Urothelium cell line (cell line): ENCODE measurements at regions not wholly inside any gene's neighbourhood (a gene's known extent, or its start where the extent isn't known, plus 50 kb on each side); places are given as distances from the start of the nearest gene placed in this dataset.
"Not testable (repeated sequence)": the region's sequence is repeated elsewhere in the genome, so short reads cannot be mapped to it uniquely, and the experiment has no call there.

Experiments
- DNase-seq: peaks from one replicate; pipeline ENCODE4 v3.0.0; 2011; ENCODE audit warnings: low spot score, mixed read lengths
- FAIRE-seq: peaks from 2 replicates; lab custom pipeline; 2011; peaks lifted over from hg19 to GRCh38; lab: Jason Lieb, UNC

DNA sequence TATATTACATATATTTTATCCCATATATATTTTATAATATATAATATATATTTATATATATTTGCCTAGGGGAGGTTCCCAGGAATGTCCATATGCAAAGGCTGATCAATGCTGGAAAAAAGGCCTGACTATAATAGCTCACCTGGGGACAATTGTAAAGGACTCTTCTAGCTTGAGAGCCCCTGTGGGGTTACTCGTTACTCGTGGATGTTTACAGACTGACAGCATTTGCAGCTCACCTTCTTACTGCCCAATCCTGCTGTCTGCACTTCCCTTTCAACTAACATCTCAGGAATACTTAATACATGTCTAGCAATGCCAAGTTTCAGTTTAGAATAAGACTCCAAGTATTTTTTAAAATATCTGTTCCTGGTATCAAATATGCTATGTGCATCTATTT is 1365.4 kb upstream of the RAG2 start:
- DNase-seq, result no peak
- no peak for FAIRE-seq

DNA sequence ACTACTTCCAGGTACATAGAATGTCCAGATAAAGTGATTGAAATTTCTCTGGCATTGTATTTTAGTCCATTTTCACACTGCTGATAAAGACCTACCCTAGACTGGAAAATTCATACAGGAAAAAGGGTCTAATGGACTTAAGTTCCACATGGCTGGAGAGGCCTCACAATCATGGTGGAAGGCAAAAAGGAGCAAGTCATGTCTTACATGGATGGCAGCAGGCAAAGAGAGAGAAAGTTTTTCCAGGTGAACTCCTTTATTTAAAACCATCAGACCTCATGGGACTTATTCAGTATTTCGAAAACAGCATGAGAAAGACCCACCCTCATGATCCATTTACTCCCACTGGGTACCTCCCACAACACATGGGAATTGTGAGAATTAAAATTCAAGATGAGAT is 1359.7 kb upstream of the RAG2 start:
- FAIRE-seq, result no peak
- DNase-seq, result no peak

DNA sequence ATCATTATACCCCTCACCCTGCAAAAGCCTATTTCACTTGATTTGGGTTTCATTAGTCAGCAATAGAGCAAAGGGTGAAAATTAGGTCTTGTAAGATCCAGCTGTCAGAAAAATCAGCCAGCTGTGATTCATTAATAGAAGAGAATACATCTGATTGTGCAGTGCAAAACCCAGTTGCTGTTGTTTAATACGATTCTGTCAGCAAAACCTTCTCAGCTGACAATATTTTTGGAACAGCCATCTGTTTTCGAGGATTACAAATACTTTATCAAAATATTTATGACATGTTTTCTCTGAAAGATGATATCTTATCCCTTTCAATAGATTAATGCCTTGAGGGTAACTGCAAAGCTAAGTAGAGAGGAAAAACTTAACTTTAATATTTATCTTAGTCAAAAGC is 1354.0 kb upstream of the RAG2 start:
- DNase-seq, result no peak
- no peak for FAIRE-seq

- FAIRE-seq, result no peak
- DNase-seq, result no peak
Observed at GRCh38 chr11:37948258-37948657, 1350.2 kb upstream of the RAG2 start.

GRCh38 chr11:37947821-37948220 is 1349.8 kb upstream of the RAG2 start:
- FAIRE-seq, result no peak
- no peak for DNase-seq

- DNase-seq (peak; percentile 7), FAIRE-seq (peak; percentile 44)
Observed at GRCh38 chr11:37946155-37946766, 1348.2 kb upstream of the RAG2 start.

DNA sequence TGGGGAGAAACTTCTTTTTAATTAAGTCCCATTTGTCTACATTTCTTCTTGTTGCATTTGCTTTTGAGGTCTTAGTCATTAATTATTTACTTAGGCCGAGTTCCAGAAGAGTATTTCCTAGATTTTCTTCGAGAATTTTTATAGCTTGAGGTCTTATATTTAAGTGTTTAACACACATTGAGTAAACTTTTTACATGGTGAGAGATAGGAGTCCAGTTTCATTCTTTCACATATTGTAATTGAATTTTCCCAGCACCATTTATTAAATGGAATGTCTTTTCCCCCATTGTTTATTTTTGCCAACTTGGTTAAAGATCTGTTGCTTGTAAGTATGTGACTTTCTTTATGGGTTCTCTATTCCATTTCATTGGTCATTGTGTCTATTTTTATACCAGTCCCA is 1344.0 kb upstream of the RAG2 start:
- DNase-seq (no peak), FAIRE-seq (no peak)

DNA sequence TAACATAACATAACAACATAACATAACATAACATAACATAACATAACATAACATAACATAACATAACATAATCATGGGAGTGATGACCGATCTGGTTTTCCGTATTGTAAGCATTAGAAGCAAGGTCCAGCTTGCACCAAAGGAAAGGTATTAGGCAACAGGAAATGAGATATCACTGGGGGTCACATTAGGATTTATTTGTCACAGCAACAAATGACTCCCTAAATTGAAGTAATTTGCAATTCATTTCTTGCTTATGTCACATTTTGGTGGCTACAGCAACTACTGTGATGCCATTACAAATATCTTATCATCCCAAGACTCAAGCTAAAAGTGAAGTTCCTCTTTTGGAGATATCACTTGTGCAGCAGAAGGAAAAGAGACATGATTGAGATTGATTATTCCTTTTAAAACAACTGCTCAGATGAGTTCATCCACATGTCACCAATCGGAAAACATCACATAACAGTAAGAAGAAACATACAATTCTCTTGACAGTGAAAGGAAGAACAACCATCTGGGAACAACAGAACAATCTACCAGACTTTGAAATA is 1331.1 kb upstream of the RAG2 start:
- DNase-seq (no peak), FAIRE-seq (peak; percentile 53)

DNA sequence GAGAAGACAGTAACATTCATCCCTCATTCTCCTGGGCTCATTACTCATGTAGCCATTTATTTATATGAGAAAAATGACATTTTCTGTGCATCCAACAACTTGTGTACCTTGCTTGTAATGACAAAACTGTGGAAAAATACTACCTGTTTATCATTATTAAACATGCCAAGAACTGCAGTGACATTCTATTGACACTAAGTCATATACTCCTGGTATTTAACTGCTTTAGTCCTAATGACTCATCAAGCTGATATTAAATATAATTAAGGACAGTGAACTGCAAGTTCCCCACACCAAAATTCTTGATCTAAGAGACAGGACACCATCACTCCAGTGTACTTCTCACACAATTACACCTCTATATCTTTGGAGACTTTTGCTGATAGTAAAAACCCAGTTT is 1328.7 kb upstream of the RAG2 start:
- FAIRE-seq (no peak), DNase-seq (no peak)

DNA sequence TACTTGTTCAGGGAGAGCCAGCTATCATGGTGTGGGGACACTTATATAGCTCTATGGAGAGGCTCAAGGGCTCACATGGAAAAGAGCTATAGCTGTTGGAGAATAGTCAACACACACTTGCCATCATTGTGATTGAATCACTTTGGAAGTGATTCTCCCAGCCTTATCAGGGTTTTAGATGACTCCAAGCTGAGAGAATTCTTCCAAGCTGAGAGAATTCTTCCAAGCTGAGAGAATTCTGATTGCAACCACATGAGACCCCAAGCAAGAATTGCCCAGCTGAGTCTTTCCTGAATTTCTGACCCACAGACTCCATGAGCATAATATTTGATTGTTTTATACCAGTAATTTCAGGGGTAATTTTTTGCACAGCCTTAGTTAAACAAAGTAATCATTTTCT is 1318.3 kb upstream of the RAG2 start:
- FAIRE-seq, result no peak
- DNase-seq, result no peak

- FAIRE-seq (no peak), DNase-seq (no peak)
Observed at GRCh38 chr11:37914859-37915258, 1316.8 kb upstream of the RAG2 start.

DNA sequence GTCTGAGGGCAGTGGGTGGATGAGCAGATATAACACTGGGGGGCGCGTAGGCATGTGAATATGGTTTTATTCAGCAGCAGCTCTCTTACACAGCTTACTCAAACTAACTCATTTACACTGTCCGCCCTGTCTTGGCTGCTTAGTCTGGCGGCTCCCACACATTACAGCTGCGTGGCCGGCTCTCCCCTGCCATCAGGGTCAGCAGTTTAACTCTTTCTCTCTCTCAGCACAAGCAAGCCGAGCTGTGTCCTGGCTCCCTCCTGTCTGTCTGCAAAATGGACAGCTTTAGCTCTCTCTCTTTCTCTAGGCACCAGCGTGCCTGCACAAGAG is 1310.1 kb upstream of the RAG2 start:
- DNase-seq (no peak), FAIRE-seq (no peak)

GRCh38 chr11:37907436-37908218 is 1309.6 kb upstream of the RAG2 start:
- no peak for FAIRE-seq

GRCh38 chr11:37905707-37906417 is 1307.8 kb upstream of the RAG2 start:
- FAIRE-seq (peak; percentile 96), DNase-seq (peak; percentile 32)

More at GRCh38 chr11:37907436-37908218, 1309.6 kb upstream of the RAG2 start:
- DNase-seq, result peak; percentile 13

DNA sequence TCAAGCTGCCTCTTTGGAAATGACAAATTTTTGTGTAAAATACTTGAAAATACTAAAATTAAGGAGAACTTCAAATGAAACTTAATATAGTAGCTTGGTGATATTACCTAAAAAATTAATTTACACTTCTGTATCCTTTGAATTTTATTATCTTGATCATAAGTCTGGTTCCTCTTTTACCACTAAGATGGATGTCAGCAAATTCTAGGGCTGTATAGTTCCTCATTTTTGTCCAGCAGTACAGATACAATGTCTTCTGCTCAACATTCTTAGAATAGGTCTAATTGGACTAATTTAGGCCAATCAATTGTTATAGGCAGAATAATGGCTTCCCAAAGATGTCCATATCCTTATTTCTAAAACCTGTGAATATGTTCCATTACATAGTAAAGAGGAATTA is 1298.0 kb upstream of the RAG2 start:
- DNase-seq (no peak), FAIRE-seq (no peak)

DNA sequence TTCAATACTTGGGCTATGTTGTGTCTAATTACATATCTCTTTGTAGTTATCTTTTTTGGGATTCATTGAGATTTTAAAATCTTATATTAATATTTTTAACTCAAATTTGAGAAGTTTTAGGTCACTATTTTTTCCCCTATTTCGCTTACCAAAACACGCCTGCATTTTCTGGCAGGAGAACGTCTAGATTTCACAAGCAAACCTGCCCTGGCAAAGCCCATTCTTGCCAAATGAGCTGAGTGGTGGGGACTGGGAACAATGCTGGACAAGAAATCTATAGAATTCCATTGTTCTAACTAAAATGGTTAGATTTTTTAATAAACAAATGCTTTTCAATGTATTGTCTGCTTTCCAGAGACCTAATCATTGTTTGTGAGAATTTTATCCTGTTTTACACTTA is 1283.7 kb upstream of the RAG2 start:
- DNase-seq (no peak), FAIRE-seq (no peak)

GRCh38 chr11:37861671-37862070 is 1263.6 kb upstream of the RAG2 start:
- no peak for FAIRE-seq
- DNase-seq, result no peak

- FAIRE-seq, DNase-seq: not testable (repeated sequence)
Observed at GRCh38 chr11:37858806-37859537, 1260.9 kb upstream of the RAG2 start.

GRCh38 chr11:37858398-37858797 is 1260.4 kb upstream of the RAG2 start:
- FAIRE-seq (no peak), DNase-seq (no peak)

DNA sequence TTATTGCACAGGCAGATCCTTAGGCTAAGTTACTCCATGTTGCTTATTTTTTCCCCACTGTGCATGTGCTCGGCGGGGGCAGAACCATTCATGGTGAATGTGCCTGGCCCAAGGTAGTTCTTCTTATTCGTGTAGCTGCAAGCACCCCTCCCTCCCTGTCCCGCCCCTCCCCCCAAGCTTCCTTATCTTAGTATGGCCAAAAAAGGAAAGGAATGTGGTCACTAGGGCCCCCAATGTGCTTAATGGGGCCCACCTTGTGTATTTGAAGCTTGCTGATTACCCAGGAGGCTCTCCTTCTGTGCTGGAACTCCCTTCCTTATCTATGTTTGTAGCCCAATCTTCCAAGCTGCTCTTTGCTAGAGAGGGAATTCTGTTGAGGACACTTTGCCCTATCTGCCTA is 1259.7 kb upstream of the RAG2 start:
- DNase-seq (no peak), FAIRE-seq (no peak)

- FAIRE-seq (no peak), DNase-seq (no peak)
Observed at GRCh38 chr11:37849706-37850105, 1251.7 kb upstream of the RAG2 start.
